ENCODE measurements at regions not wholly inside any gene's neighbourhood (a gene's known extent, or its start where the extent isn't known, plus 50 kb on each side); places are given as distances from the start of the nearest gene placed in this dataset.

GRCh38 chr3:25856902-25857518 lies 67.1 kb downstream of the OXSM start:
- TF ChIP-seq CTCF (IDR thresholded peaks at IDR 0.05) (peak in 3 of 7 experiments; percentile 20 to 63 (median 40)), EP300 (IDR thresholded peaks at IDR 0.05) (no peak), POLR2A (IDR thresholded peaks at IDR 0.05) (no peak)

Measured in stomach (tissue), 4 donors.